NCI-H2081 (cell line): ENCODE measurements at regions not wholly inside any gene's neighbourhood (a gene's known extent, or its start where the extent isn't known, plus 50 kb on each side); places are given as distances from the start of the nearest gene placed in this dataset.
"Not testable (repeated sequence)": the region's sequence is repeated elsewhere in the genome, so short reads cannot be mapped to it uniquely, and the experiment has no call there.

Source experiments
- DNase-seq, 2 experiments: peaks; one replicate each; lab custom pipeline; 2025; lab: John Stamatoyannopoulos, UW

DNA sequence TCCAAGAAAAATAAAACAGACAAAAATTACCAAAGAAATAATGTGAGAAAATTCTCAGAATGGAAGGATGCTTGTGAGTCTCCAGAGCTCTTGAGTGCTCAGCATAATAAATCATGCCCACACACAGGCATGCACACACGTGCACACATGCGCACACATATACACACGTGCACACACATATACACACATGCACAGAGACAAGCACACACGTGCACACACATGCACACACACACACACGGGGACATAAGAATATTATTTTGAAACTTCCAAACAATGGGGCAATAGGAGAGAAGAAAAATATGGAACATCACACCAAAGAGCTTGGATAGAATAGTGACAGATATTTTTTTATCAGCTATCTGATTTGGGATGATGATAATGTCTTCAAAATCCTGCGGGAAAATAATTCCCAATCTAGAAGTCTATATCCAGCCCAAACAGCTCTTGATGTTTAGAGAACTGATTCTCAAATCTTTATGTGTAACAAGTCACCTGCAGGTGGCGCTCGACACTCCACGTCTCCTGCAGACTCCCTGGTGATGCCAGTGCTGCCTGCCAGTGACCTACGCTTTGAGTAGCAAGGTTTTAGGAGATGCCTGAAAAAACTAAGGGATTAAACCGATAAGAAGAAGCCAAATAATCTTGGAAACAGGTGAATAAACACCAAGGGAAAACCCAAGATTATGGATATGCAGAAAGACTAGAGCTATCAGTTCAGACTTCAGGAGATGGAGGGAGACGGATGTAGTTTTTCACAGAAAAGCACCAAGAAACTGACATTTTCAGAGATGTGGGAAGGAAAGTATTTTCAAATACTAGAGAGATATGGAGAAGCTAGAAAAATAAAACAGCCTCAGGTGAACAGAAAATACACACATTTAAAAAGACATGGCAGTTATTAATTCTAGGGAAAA, 743.6 kb downstream of the ETS1 start:
- DNase-seq = peak; percentile 83 to 85

DNA sequence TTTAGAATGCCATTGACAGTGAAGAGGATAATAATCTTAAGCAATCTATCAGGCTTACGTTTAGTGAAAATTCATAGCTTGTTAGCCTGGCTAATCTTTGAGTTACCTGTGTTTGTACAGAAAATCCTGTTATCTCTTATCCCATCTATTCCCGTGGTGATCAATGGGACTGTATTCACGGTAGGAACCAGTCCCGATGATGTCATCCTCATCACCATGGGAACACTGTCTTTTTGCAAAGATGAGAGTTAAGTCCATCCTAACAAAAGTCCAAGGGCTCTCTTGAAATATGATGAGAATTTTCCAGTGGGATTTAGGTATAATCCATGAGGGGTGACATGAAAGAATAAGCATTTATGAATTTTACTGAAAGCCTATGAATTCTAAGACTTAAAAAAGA, 762.2 kb downstream of the ETS1 start:
- no peak for DNase-seq

DNA sequence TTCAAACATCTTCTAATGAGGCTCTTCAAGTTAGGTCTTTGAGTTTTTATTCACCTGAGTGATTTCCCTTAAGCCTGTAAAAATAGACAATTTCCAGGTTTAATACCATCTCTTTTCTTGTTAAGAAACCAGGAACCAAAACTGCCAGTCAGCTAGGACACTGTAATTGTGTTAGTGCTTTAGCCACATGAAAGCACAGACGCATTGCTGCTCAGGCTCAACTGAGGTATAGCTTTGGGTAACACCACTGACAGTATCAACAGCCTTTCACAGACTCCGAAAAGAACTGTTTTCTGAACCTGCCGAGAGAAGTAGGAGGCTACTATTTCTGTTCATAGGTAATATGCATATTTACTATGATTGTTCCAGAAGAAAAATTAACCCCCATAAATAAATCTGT, 768.7 kb downstream of the ETS1 start:
- DNase-seq = no peak

DNA sequence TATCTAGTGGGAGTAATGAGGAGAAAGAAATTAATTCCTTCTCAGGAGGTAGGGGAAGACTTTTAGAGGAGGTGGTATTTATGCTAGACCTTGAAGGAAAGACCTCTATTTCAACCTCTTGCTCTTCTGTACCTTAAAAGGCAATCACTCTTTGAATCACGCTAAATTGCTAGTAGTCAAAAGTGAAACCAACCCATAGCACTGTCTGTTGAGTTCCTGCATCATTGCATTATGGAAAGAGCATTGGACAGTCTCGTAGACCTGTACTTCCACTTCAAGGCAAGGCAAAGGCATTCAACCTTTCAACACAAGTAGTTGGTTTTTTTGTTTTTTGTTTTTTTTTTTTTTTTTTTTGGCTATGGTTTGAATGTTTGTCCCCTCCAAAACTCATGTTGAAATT, 770.4 kb downstream of the ETS1 start:
- no peak for DNase-seq

DNA sequence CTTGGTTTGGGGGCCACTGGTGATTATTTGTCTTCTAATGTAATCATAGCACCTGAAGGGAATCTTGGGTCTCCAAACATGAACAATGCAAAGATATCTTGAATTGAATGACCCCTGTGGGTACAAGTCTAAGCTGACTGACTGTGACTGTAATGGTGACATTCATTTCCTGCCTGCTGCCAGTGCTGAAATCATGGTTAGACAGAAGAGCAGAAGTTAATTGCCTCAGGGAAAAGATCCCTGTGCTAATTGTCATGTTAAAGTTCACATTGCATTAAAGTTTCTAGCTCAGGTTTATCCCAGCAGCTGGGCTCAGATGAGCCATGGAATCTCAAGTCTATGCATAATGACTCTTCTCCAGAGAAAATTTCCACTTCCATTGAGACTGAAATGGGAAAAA, 772.0 kb downstream of the ETS1 start:
- DNase-seq = no peak

DNA sequence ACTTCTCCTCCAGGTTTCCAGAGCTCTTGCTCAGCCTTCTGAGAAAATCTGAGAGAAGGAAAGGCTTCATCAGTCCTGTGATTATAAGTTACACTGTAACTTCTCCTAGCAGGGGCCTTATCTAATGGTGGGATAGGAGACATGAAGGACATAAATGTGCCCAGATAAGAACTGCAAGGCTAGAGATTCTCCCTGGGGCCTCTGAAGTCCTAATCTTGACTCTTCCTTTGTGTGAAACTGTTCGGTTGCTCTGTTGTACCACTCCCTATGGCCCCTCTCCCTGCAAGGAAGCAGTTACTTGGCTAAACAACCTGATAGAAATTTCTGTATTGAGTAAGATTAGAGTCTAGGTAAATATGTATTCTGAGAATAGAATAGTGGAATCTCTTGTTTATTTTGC, 780.9 kb downstream of the ETS1 start:
- no peak for DNase-seq

DNA sequence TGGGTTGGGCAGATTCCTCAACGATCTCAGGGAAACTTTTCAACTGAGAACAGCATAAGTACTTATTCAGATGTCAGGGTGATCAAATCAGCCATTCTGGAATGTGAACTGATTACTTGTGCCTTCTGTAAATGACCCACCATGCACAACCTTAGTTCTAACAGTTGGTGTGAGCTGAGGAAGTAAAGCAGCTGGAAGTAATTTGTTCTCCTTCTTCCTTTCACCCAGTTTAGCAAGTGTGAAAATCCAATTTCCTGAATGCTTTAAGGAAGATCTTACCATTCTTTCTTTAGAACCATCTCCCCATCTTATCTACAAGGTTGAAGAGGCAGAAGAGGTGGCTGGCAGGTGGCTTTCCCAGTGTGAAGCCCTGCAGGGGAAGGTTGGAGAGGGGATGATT, 781.6 kb downstream of the ETS1 start:
- DNase-seq = no peak

DNA sequence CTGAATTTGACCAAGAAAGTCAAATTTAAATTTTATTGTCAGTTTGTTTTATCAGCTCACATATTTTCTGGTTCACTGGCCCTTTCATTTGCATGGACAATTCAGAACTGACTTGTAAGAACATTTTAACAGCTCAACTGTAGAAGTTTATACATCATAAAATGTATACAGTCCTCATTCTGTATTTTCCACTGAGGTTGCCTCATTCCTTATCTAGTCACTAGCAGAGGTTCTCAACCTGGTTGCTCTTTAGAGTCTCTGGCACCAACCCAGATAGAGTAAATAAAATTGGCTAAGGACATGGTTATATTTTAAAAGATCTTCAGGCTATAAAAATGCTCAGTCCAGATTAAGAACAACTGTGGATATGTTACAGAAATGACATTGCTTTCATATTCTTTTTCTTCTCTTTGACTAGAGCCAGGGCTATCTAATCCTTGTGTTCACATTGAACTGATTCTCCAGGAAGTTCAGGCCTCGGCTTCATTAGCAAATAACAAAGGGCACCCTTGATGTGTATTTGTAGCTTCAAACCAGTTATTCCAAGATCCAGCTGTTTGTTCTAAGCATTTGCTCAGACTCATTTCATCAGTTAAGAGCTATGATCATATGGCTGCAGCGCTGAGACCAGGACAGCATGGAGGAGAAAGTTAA, 782.5 kb downstream of the ETS1 start:
- DNase-seq = no peak

DNA sequence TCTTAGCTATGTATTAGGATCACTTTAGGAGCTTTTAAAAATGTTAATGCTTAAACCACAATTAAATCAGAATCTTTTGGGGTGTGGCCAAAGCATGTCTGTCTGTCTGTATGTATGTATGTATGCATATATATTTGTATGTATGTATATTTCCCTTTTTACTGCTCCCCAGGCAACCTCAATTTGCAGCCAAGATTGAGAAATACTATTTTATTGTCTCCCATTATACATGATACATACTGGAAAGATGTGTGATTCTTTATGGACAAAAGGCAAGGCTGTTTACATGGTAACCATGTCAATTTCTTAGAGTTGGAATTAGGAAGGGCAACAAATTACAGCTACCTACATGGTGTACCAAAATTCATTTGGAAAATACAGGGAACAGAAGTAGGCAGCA, 783.6 kb downstream of the ETS1 start:
- no peak for DNase-seq

DNA sequence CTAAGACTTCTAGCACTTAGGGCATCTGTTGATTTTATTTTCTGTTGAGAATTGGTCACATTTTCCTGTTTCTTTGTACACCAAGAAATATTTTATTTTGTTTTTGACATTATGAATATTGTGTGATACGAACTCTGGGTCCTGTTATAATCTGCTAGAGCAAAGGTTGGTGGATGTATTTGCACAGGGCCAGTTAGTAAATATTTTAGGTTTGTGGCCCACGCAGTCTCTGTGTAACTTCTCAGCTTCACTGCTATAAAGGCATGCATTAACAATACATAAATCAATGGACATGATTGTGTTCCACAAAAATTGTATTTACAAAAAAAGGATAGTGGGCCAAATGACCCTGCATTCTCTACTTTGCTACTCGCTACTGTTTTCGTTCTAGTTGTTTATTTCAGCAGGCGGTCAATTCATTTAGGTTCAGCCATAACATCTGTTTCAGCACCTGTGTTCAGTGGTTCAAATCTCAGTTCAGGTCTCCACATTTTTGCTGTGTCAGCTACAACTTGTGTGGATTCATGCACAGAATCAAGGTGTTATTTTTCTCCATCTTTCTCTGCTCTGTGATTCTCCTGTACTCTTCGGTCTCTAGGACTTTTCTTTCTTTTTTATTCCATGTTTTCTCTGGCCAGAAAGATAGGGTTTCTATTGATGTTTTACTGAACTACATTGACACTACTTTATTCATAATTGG, 786.2 kb downstream of the ETS1 start:
- no peak for DNase-seq

DNA sequence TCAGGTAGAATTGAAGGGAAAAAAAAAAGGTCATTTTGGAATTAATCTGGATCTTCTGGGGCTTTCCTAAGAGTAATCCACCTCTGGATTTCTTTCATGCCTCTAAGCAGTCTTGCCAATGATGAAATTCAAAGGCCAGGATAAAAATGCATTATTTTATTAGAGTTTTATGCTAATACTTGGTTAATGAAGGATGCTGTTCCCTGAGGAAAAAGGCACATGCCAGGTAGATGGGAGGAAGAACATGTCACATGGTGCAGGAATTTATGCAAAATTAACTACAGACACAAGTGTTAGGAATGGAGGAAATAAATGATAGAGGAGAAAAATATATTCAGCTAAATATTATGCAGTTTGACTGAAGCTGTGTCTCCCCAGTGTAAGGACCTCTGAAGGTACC, 792.0 kb downstream of the ETS1 start:
- no peak for DNase-seq

DNA sequence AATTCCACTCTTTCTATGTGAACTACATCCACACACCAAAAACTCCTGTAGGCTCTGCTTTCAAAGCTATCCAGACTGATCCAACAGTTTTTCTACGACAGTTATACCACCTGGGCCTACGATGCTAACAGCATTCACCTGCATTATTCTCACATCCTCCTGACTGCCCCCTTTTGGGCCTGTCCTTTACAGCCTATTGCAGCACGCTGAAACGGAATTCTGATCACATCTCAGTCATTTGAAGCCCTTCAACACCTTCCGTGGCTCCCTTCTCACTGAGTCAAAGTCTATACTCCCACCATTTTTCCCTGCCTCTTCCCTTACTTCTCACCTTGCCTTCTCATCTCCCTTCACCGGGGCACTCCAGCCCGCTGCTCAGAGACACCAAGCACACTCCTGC, 791.3 kb upstream of the KIRREL3 start:
- DNase-seq = no peak

DNA sequence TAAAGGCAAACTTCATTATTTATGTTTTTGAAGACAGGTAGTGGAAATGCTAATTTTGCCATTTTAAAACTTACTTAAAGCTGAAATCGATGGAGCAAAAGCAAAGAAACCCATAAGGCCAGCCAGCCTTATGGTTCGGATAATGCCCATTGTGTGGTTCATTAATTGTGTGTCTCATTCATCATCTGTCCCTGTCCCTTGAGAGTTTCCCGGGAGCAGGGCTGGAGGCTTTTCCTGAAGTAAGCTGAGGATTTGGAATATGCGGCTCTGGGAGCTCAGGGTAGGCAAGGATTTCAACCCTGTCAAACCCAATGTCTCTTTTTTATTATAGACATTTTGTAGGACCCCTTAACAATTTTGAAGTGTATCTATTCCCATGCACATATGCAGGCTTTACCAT, 790.0 kb upstream of the KIRREL3 start:
- DNase-seq = no peak

DNA sequence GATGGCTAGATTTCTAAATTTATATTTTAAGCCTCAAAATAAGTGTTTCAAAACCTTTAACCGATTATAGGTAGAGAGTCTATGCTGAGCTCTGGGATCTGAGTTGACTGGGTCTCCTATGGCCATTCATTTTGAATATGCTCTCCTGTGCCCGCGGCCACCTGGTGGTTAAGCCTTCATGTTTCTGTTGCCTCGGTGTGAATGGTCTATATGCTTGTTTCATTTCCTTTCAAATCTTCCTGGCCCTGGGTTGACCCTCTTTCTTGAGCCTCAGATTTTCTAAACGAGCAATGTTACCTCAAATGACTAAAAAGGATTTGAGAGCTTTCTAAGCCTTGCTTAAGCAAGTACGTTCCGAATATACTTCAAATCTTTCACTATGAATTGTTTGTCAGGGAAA, 789.4 kb upstream of the KIRREL3 start:
- peak; percentile 48 to 62 for DNase-seq

DNA sequence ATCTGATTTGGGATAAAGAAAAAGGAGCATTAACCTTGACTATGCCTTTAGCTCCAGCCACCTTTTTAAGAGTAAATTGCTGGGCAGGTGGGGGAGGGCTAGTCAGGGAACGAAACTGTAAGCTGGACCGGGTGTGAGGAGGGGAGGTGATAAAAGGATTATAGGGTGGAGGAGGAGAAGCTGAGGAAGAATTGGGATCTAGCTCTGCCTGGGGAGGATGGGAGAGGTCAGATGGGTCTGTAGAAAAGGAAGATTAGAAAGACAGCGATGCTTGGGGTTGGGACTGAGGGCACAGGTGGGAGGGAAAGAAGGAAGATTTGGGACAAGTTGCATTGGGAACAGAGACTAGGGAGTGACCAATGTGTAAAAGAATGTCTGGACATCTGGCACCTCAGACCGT, 772.4 kb upstream of the KIRREL3 start:
- not testable (repeated sequence) for DNase-seq

DNA sequence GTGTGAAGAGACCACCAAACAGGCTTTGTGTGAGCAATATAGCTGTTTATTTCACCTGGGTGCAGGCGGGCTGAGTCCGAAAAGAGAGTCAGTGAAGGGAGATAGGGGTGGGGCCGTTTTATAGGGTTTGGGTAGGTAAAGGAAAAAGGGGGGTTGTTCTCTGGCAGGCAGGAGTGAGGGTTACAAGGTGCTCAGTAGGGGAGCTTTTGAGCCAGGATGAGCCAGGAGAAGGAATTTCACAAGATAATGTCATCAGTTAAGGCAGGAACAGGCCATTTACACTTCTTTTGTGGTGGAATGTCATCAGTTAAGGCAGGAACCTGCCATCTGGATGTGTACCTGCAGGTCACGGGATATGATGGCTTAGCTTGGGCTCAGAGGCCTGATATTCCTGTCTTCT, 768.4 kb upstream of the KIRREL3 start:
- not testable (repeated sequence) for DNase-seq

DNA sequence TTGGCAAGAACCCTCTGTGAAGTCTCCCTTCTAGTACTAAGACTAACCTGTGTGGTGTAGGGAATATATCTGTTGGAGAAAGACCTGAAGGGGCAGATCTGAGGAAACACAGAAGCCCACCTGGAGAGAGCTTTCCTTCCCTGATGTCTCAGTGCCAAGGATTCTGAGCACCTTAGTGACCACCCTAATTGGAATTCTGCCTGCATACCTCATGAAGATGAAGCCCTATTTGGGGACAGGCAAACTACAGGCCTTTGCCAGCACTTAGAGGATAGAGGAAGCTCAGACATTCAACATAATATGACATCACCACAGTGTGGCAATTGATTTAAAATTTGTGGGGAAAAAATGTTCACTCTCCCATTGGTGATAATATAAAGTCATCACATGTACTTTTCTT, 766.2 kb upstream of the KIRREL3 start:
- no peak for DNase-seq

DNA sequence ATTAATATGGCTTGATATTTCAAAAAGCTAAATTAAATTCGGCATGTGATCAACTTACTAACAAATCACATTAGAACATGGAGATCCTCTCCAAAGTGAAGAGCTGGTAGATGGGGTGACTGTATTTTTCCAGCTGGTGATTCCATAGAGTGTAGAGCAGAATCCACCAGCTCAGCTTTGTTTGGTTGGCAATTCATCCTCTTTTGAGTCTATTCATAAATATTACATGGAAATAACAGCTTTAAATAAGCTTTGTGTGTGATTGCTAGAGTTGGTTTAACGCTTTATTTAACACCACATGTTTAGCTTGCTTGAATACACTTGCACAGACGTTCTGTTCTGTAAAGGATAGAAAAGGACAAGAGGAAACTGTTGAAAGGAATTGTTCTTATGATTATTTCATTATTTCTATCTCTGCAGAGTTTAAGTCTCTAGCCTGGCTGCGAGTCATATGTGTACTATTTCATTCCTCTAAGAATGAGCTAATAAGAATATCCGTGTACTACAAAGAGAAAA, 738.3 kb upstream of the KIRREL3 start:
- no peak for DNase-seq

DNA sequence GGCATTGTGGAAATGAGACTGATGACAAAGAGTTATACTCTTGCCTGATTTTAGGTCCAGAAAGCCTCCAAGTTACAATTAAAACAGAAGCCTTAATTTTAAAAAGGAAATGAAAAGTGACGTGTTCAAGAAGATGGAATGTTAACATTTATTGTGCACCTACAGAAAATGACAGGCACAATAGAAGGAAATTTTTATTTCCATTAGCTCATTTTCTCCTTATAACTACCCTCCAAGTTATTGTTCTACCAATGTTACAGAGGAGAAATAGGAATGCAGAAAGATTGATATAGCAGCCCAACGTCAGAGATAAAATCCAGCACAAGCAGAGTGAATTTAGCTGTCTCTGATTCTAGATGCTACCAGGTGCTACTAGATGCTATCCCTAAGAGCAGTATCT, 736.9 kb upstream of the KIRREL3 start:
- no peak for DNase-seq

DNA sequence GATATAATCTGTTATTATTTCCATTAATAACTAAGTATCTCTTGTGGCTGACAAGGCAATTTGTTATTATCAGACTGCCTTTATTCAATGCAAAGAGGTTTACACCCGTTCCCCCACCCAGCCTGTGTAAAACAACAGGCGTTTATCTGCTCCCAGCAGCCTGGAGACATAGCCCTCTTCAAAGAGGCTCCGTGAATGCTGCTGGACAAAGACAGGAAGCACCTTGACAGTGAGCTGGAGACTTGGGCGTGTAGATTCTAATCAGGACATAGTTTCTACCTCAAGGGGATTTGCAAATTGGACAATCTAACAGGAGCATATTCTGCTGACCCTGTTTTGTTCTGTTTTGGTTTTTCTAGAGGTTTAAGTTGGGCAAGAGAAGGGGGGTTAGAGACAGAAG, 733.0 kb upstream of the KIRREL3 start:
- no peak for DNase-seq

DNA sequence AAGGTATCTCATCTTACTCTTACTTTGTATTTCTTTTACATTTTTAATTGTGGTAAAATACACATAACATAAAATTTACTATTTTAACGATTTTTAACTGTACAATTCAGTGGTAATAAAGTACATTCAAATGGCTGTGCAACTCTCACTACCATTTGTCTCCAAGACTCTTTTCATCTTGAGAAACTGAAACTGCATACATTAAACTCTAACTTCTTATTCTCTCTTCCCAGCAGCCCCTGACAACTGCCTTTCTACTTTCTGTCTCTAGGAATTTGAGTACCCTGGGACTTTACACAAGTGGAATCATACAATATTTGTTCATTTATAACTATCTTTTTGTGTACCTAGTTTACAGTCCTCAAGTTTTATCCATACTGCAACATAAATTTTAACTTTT, 725.8 kb upstream of the KIRREL3 start:
- no peak for DNase-seq

DNA sequence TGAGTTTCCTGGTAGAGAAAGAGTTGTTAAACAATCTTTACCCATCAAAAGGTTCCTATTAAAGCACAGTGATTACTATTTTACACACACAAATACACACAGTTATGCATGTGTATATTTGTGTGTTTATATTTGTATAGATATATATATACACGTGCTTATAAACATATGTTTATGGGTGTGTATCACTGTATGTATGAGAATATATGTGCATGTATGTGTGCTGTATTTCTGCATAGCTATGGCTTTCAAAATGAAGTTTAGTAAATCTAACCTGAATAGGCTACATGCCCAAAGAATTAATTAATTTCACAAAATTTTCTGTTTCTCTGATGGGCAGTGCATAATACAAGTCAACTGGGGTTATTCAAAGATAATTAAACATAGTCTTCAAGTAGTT, 723.1 kb upstream of the KIRREL3 start:
- no peak for DNase-seq

DNA sequence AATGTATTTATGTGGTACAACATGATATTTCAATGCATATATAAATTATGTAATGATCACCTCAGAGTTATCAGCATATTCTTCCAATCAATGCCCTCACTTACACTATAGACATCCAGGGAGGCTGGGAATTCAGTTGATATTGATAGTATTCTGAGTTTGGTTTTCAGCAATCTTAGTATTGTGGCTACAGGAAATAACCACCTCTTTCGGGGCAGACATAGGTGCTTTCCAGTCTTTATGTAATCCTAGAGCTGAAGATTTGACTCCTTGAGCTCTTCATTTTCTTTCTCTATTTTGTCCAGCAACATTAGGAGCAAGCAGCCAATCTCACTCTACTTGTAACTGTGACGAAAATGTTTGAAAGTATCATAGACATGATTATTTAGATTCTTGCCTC, 712.7 kb upstream of the KIRREL3 start:
- DNase-seq = no peak
